OCI-LY1 (cell line): ENCODE measurements at regions not wholly inside any gene's neighbourhood (a gene's known extent, or its start where the extent isn't known, plus 50 kb on each side); places are given as distances from the start of the nearest gene placed in this dataset.

ENCODE experiments used
- EZH2 ChIP-seq: fragments of 200-600 bp; sonication (generic), shearing (Covaris generic); IDR thresholded peaks from 2 replicates; pipeline ENCODE4 v1.8.0; 2017; ENCODE audit warnings: borderline replicate concordance, mixed run types, mild to moderate bottlenecking, antibody characterized with exemption, low read length, moderate library complexity, mixed read lengths
- TF ChIP-seq, protein P1 (sequence below): fragments of 200-600 bp; sonication (generic), shearing (Covaris generic); IDR thresholded peaks from 2 replicates; pipeline ENCODE4 v1.5.1; 2017; ENCODE audit warnings: mild to moderate bottlenecking, antibody characterized with exemption, low read length, moderate library complexity, mixed read lengths

DNA sequence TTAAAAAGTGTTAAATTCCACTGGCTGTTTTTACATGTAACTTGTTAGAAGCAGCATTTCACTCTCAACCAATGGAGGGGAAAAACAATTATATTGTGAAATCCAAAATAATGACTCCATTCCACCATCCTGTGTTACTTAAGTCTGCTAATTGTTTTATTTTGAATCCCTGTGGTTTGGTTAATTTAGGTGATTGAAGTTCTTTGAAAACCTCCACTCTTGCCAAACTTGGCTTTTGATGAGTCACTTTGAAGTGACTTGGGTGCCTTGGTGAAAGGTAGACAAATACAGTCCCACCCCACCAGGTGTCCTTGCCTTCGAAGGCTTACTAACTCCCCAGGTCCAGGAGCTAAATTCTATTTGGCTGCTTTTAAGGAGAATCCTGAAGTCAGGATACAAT, 1303.8 kb upstream of the NRXN1 start:
- TF ChIP-seq, protein P1, sequence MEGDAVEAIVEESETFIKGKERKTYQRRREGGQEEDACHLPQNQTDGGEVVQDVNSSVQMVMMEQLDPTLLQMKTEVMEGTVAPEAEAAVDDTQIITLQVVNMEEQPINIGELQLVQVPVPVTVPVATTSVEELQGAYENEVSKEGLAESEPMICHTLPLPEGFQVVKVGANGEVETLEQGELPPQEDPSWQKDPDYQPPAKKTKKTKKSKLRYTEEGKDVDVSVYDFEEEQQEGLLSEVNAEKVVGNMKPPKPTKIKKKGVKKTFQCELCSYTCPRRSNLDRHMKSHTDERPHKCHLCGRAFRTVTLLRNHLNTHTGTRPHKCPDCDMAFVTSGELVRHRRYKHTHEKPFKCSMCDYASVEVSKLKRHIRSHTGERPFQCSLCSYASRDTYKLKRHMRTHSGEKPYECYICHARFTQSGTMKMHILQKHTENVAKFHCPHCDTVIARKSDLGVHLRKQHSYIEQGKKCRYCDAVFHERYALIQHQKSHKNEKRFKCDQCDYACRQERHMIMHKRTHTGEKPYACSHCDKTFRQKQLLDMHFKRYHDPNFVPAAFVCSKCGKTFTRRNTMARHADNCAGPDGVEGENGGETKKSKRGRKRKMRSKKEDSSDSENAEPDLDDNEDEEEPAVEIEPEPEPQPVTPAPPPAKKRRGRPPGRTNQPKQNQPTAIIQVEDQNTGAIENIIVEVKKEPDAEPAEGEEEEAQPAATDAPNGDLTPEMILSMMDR, result no peak
- no peak for TF ChIP-seq EZH2
